ENCODE measurements at regions not wholly inside any gene's neighbourhood (a gene's known extent, or its start where the extent isn't known, plus 50 kb on each side); places are given as distances from the start of the nearest gene placed in this dataset.

DNA sequence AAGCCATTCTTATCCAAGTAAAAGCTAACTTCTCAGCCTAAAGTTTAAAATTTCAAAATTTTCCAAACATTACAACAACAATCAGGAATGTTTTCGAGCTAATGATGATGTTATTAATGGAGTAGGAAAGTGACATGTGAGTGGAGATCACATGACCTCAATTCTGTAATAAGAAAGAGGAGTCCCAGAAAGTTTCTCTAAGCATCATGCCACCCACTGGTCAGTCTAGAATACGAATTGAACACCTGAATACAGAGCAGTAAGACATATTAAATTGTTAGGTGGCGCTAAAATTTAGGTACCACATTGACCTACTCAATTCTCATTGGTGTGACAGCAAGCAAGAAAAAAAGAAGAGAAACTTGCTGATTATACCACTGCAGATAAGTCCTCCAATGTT is 163.9 kb downstream of the DCLK3 start:
- no peak for TF ChIP-seq CTCF (IDR thresholded peaks at IDR 0.05; ENCODE audit: low read depth, low read length, missing input control)
- no peak for TF ChIP-seq RAD21 (IDR thresholded peaks at IDR 0.05)
- TF ChIP-seq YY1 (IDR thresholded peaks at IDR 0.05): no peak
- no peak for TF ChIP-seq EGR1 (IDR thresholded peaks at IDR 0.05; ENCODE audit: low read depth in 2 of 2)
- TF ChIP-seq, protein P1, sequence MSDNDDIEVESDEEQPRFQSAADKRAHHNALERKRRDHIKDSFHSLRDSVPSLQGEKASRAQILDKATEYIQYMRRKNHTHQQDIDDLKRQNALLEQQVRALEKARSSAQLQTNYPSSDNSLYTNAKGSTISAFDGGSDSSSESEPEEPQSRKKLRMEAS (IDR thresholded peaks at IDR 0.05): no peak
- TF ChIP-seq SP1 (IDR thresholded peaks at IDR 0.05): no peak
- TF ChIP-seq JUND (IDR thresholded peaks at IDR 0.05): no peak
- no peak for TF ChIP-seq TAF1 (conservative IDR thresholded peaks at IDR 0.05)
